ENCODE measurements at regions not wholly inside any gene's neighbourhood (a gene's known extent, or its start where the extent isn't known, plus 50 kb on each side); places are given as distances from the start of the nearest gene placed in this dataset.

DNA sequence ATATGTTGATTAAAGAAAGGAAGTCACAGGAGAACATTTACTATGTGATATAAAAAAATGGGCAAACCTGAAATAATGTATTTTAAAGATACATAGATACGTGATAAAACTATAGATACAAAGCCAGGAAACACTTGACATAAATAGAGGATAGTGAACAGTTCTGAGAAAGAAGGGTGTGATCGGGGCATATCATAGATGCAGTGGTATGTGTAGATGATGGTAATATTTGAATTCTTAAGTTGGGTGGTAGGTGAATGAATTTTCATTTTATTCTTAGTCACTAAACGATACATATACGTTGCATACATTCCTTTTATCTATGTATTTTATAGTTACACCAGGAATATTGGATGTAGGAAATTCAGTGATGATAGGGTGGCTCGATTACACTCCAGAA is 138.7 kb upstream of the ARRDC3 start:
- TF ChIP-seq, protein P1, sequence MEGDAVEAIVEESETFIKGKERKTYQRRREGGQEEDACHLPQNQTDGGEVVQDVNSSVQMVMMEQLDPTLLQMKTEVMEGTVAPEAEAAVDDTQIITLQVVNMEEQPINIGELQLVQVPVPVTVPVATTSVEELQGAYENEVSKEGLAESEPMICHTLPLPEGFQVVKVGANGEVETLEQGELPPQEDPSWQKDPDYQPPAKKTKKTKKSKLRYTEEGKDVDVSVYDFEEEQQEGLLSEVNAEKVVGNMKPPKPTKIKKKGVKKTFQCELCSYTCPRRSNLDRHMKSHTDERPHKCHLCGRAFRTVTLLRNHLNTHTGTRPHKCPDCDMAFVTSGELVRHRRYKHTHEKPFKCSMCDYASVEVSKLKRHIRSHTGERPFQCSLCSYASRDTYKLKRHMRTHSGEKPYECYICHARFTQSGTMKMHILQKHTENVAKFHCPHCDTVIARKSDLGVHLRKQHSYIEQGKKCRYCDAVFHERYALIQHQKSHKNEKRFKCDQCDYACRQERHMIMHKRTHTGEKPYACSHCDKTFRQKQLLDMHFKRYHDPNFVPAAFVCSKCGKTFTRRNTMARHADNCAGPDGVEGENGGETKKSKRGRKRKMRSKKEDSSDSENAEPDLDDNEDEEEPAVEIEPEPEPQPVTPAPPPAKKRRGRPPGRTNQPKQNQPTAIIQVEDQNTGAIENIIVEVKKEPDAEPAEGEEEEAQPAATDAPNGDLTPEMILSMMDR (conservative IDR thresholded peaks at IDR 0.05 in 1 of 2, IDR thresholded peaks at IDR 0.05 in 1 of 2; ENCODE audit: low read depth in 1 of 2, low read length in 2 of 2) = no peak
- no peak for TF ChIP-seq EZH2 (IDR thresholded peaks at IDR 0.05; ENCODE audit: low read length, missing control alignments)

Data from fibroblast of lung (primary cell).